GM23338 (cell line): ENCODE measurements at regions not wholly inside any gene's neighbourhood (a gene's known extent, or its start where the extent isn't known, plus 50 kb on each side); places are given as distances from the start of the nearest gene placed in this dataset.
A peak's percentile ranks its signal among the peaks of the same experiment; 100 is the strongest.

ENCODE experiments used
- ATAC-seq: fragments of 200-7000 bp; cut with Tn5 transposase; 3 replicates; pipeline ENCODE4 v1.9.1; 2020
- DNase-seq: peaks from one replicate; pipeline ENCODE4 v3.0.0-alpha.2; 2015; ENCODE audit warnings: low spot score
- H2AFZ ChIP-seq: fragments of 200-600 bp; sonication (generic); 2 replicates; pipeline ENCODE4 v1.8.0; 2016; ENCODE audit warnings: antibody characterized with exemption, mild to moderate bottlenecking, moderate library complexity
- H3F3A ChIP-seq: fragments of 200-600 bp; sonication (generic); replicated peaks from 2 replicates; pipeline ENCODE4 v1.8.0; 2017; ENCODE audit warnings: antibody characterized with exemption, mixed run types, low read depth
- H3K27ac ChIP-seq: fragments of 200-600 bp; sonication (generic); 2 replicates; pipeline ENCODE4 v1.6.1; 2016; ENCODE audit warnings: low read depth
- H3K27me3 ChIP-seq: fragments of 200-600 bp; sonication (generic); 2 replicates; pipeline ENCODE4 v1.8.0; 2016; ENCODE audit warnings: mild to moderate bottlenecking, mixed run types, moderate library complexity; ENCODE audit not compliant: insufficient read depth
- H3K36me3 ChIP-seq: fragments of 200-600 bp; sonication (generic); 2 replicates; pipeline ENCODE4 v1.8.0; 2016; ENCODE audit warnings: mild to moderate bottlenecking; ENCODE audit not compliant: insufficient read depth
- H3K4me1 ChIP-seq: fragments of 200-600 bp; sonication (generic); 2 replicates; pipeline ENCODE4 v1.8.0; 2016; ENCODE audit warnings: mild to moderate bottlenecking, moderate library complexity; ENCODE audit not compliant: insufficient read depth
- H3K4me2 ChIP-seq: fragments of 200-600 bp; sonication (generic); 2 replicates; pipeline ENCODE4 v1.7.1; 2017; ENCODE audit warnings: mixed run types
- H3K4me3 ChIP-seq: fragments of 200-600 bp; sonication (generic); 2 replicates; pipeline ENCODE4 v1.6.1; 2016; ENCODE audit warnings: mixed run types
- H3K79me2 ChIP-seq: fragments of 200-600 bp; sonication (generic); replicated peaks from 2 replicates; pipeline ENCODE4 v1.8.0; 2017; ENCODE audit warnings: mild to moderate bottlenecking; ENCODE audit not compliant: insufficient read depth
- H3K9me2 ChIP-seq: fragments of 200-600 bp; sonication (generic); 2 replicates; pipeline ENCODE4 v1.8.0; 2017; ENCODE audit not compliant: insufficient read depth
- H4K20me1 ChIP-seq: fragments of 200-600 bp; sonication (generic); replicated peaks from 2 replicates; pipeline ENCODE4 v1.8.0; 2017; ENCODE audit warnings: mild to moderate bottlenecking; ENCODE audit not compliant: insufficient read depth
- H3K27ac Mint-ChIP-seq: 2 replicates; pipeline ENCODE4 v1.8.0; 2020; ENCODE audit warnings: inconsistent platforms, mild to moderate bottlenecking, moderate library complexity, mixed read lengths
- H3K27me3 Mint-ChIP-seq: 3 replicates; pipeline ENCODE4 v1.8.0; 2022; ENCODE audit warnings: low read depth, mild to moderate bottlenecking, moderate library complexity, mixed read lengths, inconsistent platforms; ENCODE audit not compliant: insufficient read depth, poor library complexity
- H3K36me3 Mint-ChIP-seq: 3 replicates; pipeline ENCODE4 v1.8.0; 2021; ENCODE audit warnings: low read depth, mild to moderate bottlenecking, inconsistent platforms, moderate library complexity, mixed read lengths
- H3K4me1 Mint-ChIP-seq: 3 replicates; pipeline ENCODE4 v1.8.0; 2020; ENCODE audit warnings: mild to moderate bottlenecking, inconsistent platforms, mixed read lengths
- H3K4me3 Mint-ChIP-seq: 3 replicates; pipeline ENCODE4 v1.8.0; 2021; ENCODE audit warnings: moderate library complexity, mild to moderate bottlenecking, inconsistent platforms, mixed read lengths
- H3K9me3 Mint-ChIP-seq: 3 replicates; pipeline ENCODE4 v1.8.0; 2020; ENCODE audit warnings: moderate library complexity, mild to moderate bottlenecking, inconsistent platforms, mixed read lengths
- CREB1 ChIP-seq: fragments of 250-450 bp; sonication (Bioruptor Pico); IDR thresholded peaks from 2 replicates; pipeline ENCODE4 v1.5.0; 2020; ENCODE audit warnings: low read depth, mild to moderate bottlenecking, moderate library complexity
- ETS1 ChIP-seq: IDR thresholded peaks from 2 replicates; pipeline ENCODE4 v1.6.1; 2016; ENCODE audit warnings: antibody characterized with exemption
- EZH2 ChIP-seq: fragments of 200-600 bp; sonication (generic); IDR thresholded peaks from one replicate; pipeline ENCODE4 v1.8.0; 2017; ENCODE audit warnings: antibody characterized with exemption, mild to moderate bottlenecking, low read depth; ENCODE audit not compliant: unreplicated experiment
- EZH2phosphoT487 ChIP-seq: fragments of 200-600 bp; sonication (generic); IDR thresholded peaks from one replicate; pipeline ENCODE4 v1.8.1; 2018; ENCODE audit warnings: antibody characterized with exemption; ENCODE audit not compliant: unreplicated experiment
- JUNB ChIP-seq: IDR thresholded peaks from one replicate; pipeline ENCODE4 v1.6.1; 2016; ENCODE audit warnings: antibody characterized with exemption; ENCODE audit not compliant: unreplicated experiment
- NANOG ChIP-seq: IDR thresholded peaks from 2 replicates; pipeline ENCODE4 v1.6.1; 2016; ENCODE audit warnings: antibody characterized with exemption, borderline replicate concordance
- POLR2AphosphoS5 ChIP-seq: IDR thresholded peaks from 2 replicates; pipeline ENCODE4 v1.6.1; 2016; ENCODE audit warnings: antibody characterized with exemption, low read depth
- STAT1 ChIP-seq: IDR thresholded peaks from one replicate; pipeline ENCODE4 v1.6.1; 2016; ENCODE audit warnings: antibody characterized with exemption; ENCODE audit not compliant: unreplicated experiment
- ZNF114 ChIP-seq: fragments of 250-450 bp; sonication (Bioruptor Pico); IDR thresholded peaks from 2 replicates; pipeline ENCODE4 v1.5.0; 2020; ENCODE audit warnings: mild to moderate bottlenecking, moderate library complexity
- ZNF331 ChIP-seq: fragments of 250-450 bp; sonication (Bioruptor Pico); IDR thresholded peaks from 2 replicates; pipeline ENCODE4 v1.5.0; 2020; ENCODE audit warnings: low read depth, mild to moderate bottlenecking, moderate library complexity
- TF ChIP-seq, protein P1 (sequence below): fragments of 250-450 bp; sonication (Bioruptor Pico); IDR thresholded peaks from 2 replicates; pipeline ENCODE4 v1.5.0; 2020; ENCODE audit warnings: mild to moderate bottlenecking, moderate library complexity
- TF ChIP-seq, protein P2 (sequence below): IDR thresholded peaks from one replicate; pipeline ENCODE4 v1.6.1; 2018; ENCODE audit warnings: antibody characterized with exemption; ENCODE audit not compliant: unreplicated experiment
- TF ChIP-seq, protein P3 (sequence below), 2 experiments: fragments of 200-600 bp in 1 of 2; sonication (generic) in 1 of 2; conservative IDR thresholded peaks; 2 replicates each; pipeline versions ENCODE4 v1.5.1 to v1.6.1; 2016 to 2017; ENCODE audit warnings: antibody characterized with exemption in 2 of 2, low read depth in 2 of 2, mild to moderate bottlenecking in 2 of 2, moderate library complexity in 1 of 2

DNA sequence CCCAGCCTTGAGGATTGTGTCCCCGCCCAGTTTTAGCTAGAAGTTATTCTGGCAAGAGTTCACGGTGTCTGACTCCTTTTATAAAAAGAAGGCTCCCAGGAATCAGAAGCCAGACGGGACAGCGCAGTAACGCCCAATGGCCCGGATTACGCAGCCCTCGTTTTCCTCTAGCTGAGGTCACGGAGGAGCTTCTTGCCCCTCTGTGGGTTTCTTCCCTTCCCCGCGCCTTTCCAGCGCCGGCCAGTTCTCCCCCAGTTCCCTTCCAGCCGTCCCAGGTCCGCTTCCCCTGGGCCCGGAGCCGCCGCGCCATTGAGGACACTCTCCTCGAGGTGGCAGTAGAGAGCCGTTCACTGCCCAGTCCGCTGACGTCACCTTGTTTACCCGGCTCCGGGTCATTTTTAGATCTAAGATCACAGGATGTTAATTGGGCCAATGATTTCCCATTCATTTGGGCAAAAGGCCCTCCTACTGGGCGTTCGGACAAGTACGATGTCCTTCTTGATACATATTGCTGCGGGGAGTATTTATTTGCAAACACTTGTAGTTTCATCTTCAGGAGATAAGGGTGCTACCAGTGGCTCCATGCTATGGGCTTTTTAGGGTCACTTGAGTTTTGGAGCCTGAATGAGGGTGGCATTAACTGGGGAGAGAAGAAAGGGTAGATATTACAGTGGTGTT is 81.5 kb upstream of the PPM1B start:
- no peaks in the 10 kb centered on the region for H3K36me3 Mint-ChIP-seq
- H3K27ac Mint-ChIP-seq, result peak overlapping the region; percentile 50
- DNase-seq, result peak; percentile 94
- H3K27me3 Mint-ChIP-seq, result peaks cover 2% of the 10 kb centered on the region
- peak; percentile 86 for ATAC-seq
- TF ChIP-seq EZH2phosphoT487, result no peak
- TF ChIP-seq JUNB, result no peak
- no peak for TF ChIP-seq EZH2
- 0 out of 2 replicates have a peak, but pooled peaks have one; percentile 34 for TF ChIP-seq NANOG
- no peak for TF ChIP-seq ETS1
- TF ChIP-seq, protein P1, sequence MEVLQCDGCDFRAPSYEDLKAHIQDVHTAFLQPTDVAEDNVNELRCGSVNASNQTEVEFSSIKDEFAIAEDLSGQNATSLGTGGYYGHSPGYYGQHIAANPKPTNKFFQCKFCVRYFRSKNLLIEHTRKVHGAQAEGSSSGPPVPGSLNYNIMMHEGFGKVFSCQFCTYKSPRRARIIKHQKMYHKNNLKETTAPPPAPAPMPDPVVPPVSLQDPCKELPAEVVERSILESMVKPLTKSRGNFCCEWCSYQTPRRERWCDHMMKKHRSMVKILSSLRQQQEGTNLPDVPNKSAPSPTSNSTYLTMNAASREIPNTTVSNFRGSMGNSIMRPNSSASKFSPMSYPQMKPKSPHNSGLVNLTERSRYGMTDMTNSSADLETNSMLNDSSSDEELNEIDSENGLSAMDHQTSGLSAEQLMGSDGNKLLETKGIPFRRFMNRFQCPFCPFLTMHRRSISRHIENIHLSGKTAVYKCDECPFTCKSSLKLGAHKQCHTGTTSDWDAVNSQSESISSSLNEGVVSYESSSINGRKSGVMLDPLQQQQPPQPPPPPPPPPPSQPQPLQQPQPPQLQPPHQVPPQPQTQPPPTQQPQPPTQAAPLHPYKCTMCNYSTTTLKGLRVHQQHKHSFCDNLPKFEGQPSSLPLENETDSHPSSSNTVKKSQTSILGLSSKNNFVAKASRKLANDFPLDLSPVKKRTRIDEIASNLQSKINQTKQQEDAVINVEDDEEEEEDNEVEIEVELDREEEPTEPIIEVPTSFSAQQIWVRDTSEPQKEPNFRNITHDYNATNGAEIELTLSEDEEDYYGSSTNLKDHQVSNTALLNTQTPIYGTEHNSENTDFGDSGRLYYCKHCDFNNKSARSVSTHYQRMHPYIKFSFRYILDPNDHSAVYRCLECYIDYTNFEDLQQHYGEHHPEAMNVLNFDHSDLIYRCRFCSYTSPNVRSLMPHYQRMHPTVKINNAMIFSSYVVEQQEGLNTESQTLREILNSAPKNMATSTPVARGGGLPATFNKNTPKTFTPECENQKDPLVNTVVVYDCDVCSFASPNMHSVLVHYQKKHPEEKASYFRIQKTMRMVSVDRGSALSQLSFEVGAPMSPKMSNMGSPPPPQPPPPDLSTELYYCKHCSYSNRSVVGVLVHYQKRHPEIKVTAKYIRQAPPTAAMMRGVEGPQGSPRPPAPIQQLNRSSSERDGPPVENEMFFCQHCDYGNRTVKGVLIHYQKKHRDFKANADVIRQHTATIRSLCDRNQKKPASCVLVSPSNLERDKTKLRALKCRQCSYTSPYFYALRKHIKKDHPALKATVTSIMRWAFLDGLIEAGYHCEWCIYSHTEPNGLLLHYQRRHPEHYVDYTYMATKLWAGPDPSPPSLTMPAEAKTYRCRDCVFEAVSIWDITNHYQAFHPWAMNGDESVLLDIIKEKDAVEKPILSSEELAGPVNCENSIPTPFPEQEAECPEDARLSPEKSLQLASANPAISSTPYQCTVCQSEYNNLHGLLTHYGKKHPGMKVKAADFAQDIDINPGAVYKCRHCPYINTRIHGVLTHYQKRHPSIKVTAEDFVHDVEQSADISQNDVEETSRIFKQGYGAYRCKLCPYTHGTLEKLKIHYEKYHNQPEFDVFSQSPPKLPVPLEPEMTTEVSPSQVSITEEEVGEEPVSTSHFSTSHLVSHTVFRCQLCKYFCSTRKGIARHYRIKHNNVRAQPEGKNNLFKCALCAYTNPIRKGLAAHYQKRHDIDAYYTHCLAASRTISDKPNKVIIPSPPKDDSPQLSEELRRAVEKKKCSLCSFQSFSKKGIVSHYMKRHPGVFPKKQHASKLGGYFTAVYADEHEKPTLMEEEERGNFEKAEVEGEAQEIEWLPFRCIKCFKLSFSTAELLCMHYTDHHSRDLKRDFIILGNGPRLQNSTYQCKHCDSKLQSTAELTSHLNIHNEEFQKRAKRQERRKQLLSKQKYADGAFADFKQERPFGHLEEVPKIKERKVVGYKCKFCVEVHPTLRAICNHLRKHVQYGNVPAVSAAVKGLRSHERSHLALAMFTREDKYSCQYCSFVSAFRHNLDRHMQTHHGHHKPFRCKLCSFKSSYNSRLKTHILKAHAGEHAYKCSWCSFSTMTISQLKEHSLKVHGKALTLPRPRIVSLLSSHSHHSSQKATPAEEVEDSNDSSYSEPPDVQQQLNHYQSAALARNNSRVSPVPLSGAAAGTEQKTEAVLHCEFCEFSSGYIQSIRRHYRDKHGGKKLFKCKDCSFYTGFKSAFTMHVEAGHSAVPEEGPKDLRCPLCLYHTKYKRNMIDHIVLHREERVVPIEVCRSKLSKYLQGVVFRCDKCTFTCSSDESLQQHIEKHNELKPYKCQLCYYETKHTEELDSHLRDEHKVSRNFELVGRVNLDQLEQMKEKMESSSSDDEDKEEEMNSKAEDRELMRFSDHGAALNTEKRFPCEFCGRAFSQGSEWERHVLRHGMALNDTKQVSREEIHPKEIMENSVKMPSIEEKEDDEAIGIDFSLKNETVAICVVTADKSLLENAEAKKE (CRISPR knock-in tag), result no peak
- no peak for TF ChIP-seq ZNF114 (CRISPR knock-in tag)
- no peak for TF ChIP-seq ZNF331 (CRISPR knock-in tag)
- no peak for TF ChIP-seq POLR2AphosphoS5
- TF ChIP-seq STAT1, result no peak
- TF ChIP-seq, protein P2, sequence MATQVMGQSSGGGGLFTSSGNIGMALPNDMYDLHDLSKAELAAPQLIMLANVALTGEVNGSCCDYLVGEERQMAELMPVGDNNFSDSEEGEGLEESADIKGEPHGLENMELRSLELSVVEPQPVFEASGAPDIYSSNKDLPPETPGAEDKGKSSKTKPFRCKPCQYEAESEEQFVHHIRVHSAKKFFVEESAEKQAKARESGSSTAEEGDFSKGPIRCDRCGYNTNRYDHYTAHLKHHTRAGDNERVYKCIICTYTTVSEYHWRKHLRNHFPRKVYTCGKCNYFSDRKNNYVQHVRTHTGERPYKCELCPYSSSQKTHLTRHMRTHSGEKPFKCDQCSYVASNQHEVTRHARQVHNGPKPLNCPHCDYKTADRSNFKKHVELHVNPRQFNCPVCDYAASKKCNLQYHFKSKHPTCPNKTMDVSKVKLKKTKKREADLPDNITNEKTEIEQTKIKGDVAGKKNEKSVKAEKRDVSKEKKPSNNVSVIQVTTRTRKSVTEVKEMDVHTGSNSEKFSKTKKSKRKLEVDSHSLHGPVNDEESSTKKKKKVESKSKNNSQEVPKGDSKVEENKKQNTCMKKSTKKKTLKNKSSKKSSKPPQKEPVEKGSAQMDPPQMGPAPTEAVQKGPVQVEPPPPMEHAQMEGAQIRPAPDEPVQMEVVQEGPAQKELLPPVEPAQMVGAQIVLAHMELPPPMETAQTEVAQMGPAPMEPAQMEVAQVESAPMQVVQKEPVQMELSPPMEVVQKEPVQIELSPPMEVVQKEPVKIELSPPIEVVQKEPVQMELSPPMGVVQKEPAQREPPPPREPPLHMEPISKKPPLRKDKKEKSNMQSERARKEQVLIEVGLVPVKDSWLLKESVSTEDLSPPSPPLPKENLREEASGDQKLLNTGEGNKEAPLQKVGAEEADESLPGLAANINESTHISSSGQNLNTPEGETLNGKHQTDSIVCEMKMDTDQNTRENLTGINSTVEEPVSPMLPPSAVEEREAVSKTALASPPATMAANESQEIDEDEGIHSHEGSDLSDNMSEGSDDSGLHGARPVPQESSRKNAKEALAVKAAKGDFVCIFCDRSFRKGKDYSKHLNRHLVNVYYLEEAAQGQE, result no peak
- TF ChIP-seq CREB1 (CRISPR knock-in tag), result peak; percentile 94
- TF ChIP-seq, protein P3, sequence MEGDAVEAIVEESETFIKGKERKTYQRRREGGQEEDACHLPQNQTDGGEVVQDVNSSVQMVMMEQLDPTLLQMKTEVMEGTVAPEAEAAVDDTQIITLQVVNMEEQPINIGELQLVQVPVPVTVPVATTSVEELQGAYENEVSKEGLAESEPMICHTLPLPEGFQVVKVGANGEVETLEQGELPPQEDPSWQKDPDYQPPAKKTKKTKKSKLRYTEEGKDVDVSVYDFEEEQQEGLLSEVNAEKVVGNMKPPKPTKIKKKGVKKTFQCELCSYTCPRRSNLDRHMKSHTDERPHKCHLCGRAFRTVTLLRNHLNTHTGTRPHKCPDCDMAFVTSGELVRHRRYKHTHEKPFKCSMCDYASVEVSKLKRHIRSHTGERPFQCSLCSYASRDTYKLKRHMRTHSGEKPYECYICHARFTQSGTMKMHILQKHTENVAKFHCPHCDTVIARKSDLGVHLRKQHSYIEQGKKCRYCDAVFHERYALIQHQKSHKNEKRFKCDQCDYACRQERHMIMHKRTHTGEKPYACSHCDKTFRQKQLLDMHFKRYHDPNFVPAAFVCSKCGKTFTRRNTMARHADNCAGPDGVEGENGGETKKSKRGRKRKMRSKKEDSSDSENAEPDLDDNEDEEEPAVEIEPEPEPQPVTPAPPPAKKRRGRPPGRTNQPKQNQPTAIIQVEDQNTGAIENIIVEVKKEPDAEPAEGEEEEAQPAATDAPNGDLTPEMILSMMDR (conservative IDR thresholded peaks at IDR 0.05; ENCODE audit: low read depth in 2 of 2), result peak; percentile 90 to 99
- peak overlapping the region; percentile 44 for H3K4me3 ChIP-seq
- H3K4me3 Mint-ChIP-seq, result peak overlapping the region; percentile 48
- peak overlapping the region; percentile 66 for H3K4me2 ChIP-seq
- H3K27ac ChIP-seq, result peak overlapping the region; percentile 79
- H3K4me1 Mint-ChIP-seq, result peaks cover 36% of the 10 kb centered on the region
- H2AFZ ChIP-seq, result peak overlapping the region; percentile 75
- H4K20me1 ChIP-seq, result no peaks in the 10 kb centered on the region
- H3K9me3 Mint-ChIP-seq, result no peaks in the 10 kb centered on the region
- peaks cover 21% of the 10 kb centered on the region for H3K4me1 ChIP-seq
- H3K27me3 ChIP-seq, result no peaks in the 10 kb centered on the region
- H3K79me2 ChIP-seq, result no peaks in the 10 kb centered on the region
- H3K36me3 ChIP-seq, result no peaks in the 10 kb centered on the region
- H3K9me2 ChIP-seq, result no peaks in the 10 kb centered on the region
- no peaks in the 10 kb centered on the region; the same call in 1 of the 2 replicates for H3F3A ChIP-seq
